K562 (cell line): ENCODE measurements at regions not wholly inside any gene's neighbourhood (a gene's known extent, or its start where the extent isn't known, plus 50 kb on each side); places are given as distances from the start of the nearest gene placed in this dataset.
A peak's percentile ranks its signal among the peaks of the same experiment; 100 is the strongest.

Experiments used
- ATAC-seq: fragments of 200-7000 bp; cut with Tn5 transposase; 3 replicates; pipeline ENCODE4 v1.9.1; 2020; ENCODE audit warnings: moderate library complexity
- BruUV-seq: library from RNA; stranded (reverse); fragments of 400-500 nt; replicated peaks from 2 replicates; lab custom pipeline; 2021; lab: Mats Ljungman, UMichigan
- CTCF ChIA-PET: fragments of 300-600 bp; formaldehyde crosslinking; extraction: SDS; loops from one replicate; lab custom pipeline; 2021; ENCODE audit warnings: low intra/inter-chr PET ratio; lab: Yijun Ruan, JAX
- POLR2A ChIA-PET: fragments of 300-600, 350-650 bp; sonication (Branson Sonifier 250); formaldehyde crosslinking; extraction: SDS; loops from one replicate; lab custom pipeline; 2021; ENCODE audit warnings: antibody characterized with exemption, inconsistent platforms; lab: Yijun Ruan, JAX
- DNase-seq, 4 experiments: peaks; one replicate each; pipeline versions ENCODE4 v3.0.0 to v3.0.0-alpha.2; 2011 to 2018; ENCODE audit warnings: low spot score in 3 of 4, mixed read lengths in 3 of 4; ENCODE audit errors: extremely low read depth in 1 of 4
- FAIRE-seq: peaks from 2 replicates; lab custom pipeline; 2011; peaks lifted over from hg19 to GRCh38; lab: Jason Lieb, UNC
- H2AFZ ChIP-seq: 2 replicates; pipeline ENCODE4 v1.6.0; 2011; ENCODE audit warnings: low read depth, low read length, control low read depth, inconsistent platforms
- H3K27ac ChIP-seq: fragments of 200-600 bp; 3 replicates; pipeline ENCODE4 v1.8.0; 2011; ENCODE audit warnings: low read depth, mild to moderate bottlenecking, control low read depth, inconsistent platforms, low read length, moderate library complexity, mixed read lengths; ENCODE audit errors: extremely low read depth
- H3K27me3 ChIP-seq, 2 experiments: fragments of 300-600 bp in 1 of 2; 2 replicates in 1 of 2; 3 replicates in 1 of 2; pipeline versions ENCODE4 v1.6.0 to v1.8.0; 2011; ENCODE audit warnings: inconsistent platforms in 2 of 2, low read length in 2 of 2, mild to moderate bottlenecking in 1 of 2, mixed read lengths in 1 of 2, moderate library complexity in 1 of 2; ENCODE audit not compliant: control insufficient read depth in 2 of 2, insufficient read depth in 2 of 2
- H3K36me3 ChIP-seq: fragments of 300-600 bp; 3 replicates; pipeline ENCODE4 v1.8.0; 2011; ENCODE audit warnings: mild to moderate bottlenecking, low read length, inconsistent platforms; ENCODE audit not compliant: control insufficient read depth, insufficient read depth
- H3K4me1 ChIP-seq, 2 experiments: fragments of 200-600 bp in 1 of 2; replicated peaks in 1 of 2; 2 replicates in 1 of 2; 3 replicates in 1 of 2; pipeline versions ENCODE4 v1.5.1 to v1.8.0; 2011; ENCODE audit warnings: inconsistent platforms in 2 of 2, low read length in 2 of 2, mild to moderate bottlenecking in 1 of 2, mixed read lengths in 1 of 2, moderate library complexity in 1 of 2; ENCODE audit not compliant: control insufficient read depth in 2 of 2, insufficient read depth in 2 of 2
- H3K4me2 ChIP-seq: 2 replicates; pipeline ENCODE4 v1.6.1; 2011; ENCODE audit warnings: low read length, control low read depth, inconsistent platforms, mixed read lengths; ENCODE audit not compliant: insufficient read depth
- H3K4me3 ChIP-seq: fragments of 200-600 bp; sonication (generic), shearing (Covaris generic); 2 replicates; pipeline ENCODE4 v1.5.1; 2016; ENCODE audit warnings: control low read depth, inconsistent platforms
- H3K79me2 ChIP-seq: fragments of 200-600 bp; 3 replicates; pipeline ENCODE4 v1.8.0; 2011; ENCODE audit warnings: low read length, inconsistent platforms; ENCODE audit not compliant: control insufficient read depth, insufficient read depth
- H3K9ac ChIP-seq, 2 experiments: 2 replicates each; pipeline versions ENCODE4 v1.6.0 to v1.6.1; 2011; ENCODE audit warnings: low read depth in 2 of 2, low read length in 2 of 2, control low read depth in 1 of 2, inconsistent platforms in 1 of 2, mild to moderate bottlenecking in 1 of 2, mixed read lengths in 1 of 2; ENCODE audit not compliant: insufficient read depth in 1 of 2
- H3K9me1 ChIP-seq: one replicate; pipeline ENCODE4 v1.6.0; 2011; ENCODE audit warnings: inconsistent platforms, mild to moderate bottlenecking, low read length, moderate library complexity; ENCODE audit not compliant: control insufficient read depth, insufficient read depth
- H3K9me3 ChIP-seq: replicated peaks from 2 replicates; pipeline ENCODE4 v1.5.1; 2011; ENCODE audit warnings: low read depth, low read length, inconsistent platforms; ENCODE audit not compliant: control insufficient read depth, insufficient read depth
- H4K20me1 ChIP-seq: replicated peaks from 2 replicates; pipeline ENCODE4 v1.6.1; 2011; ENCODE audit warnings: low read length, inconsistent platforms, mixed read lengths; ENCODE audit not compliant: control insufficient read depth, insufficient read depth
- FOXM1 ChIP-seq, 2 experiments: fragments of 450-650 bp in 1 of 2; sonication (generic) in 1 of 2; formaldehyde crosslinking in 1 of 2; IDR thresholded peaks; 2 replicates each; pipeline versions ENCODE4 v1.6.1 to v1.9.0; 2017 to 2022; ENCODE audit warnings: low read depth in 2 of 2, mild to moderate bottlenecking in 2 of 2, missing genetic modification reagents in 1 of 2, moderate library complexity in 1 of 2
- GABPA ChIP-seq: fragments of 200-800 bp; sonication (Bioruptor generic); conservative IDR thresholded peaks from 2 replicates; pipeline ENCODE4 v1.6.1; 2016; ENCODE audit warnings: low read depth, missing genetic modification characterization, missing compliant biosample characterization
- MEIS2 ChIP-seq: fragments of 450-650 bp; IDR thresholded peaks from 2 replicates; pipeline ENCODE4 v1.6.1; 2014; ENCODE audit warnings: mild to moderate bottlenecking; ENCODE audit not compliant: partially characterized antibody
- MYBL2 ChIP-seq, 2 experiments: fragments of 450-650 bp in 1 of 2; sonication (generic) in 1 of 2; formaldehyde crosslinking in 1 of 2; IDR thresholded peaks; 2 replicates each; pipeline versions ENCODE4 v1.6.1 to v1.8.1; 2017 to 2022; ENCODE audit warnings: borderline replicate concordance in 1 of 2, inconsistent platforms in 1 of 2, low read depth in 1 of 2, mild to moderate bottlenecking in 1 of 2, missing genetic modification reagents in 1 of 2, moderate library complexity in 1 of 2
- NCOA4 ChIP-seq: fragments of 450-650 bp; IDR thresholded peaks from 2 replicates; pipeline ENCODE4 v1.6.1; 2018; ENCODE audit warnings: mild to moderate bottlenecking; ENCODE audit not compliant: partially characterized antibody
- NR4A1 ChIP-seq, 2 experiments: fragments of 250-450 bp in 1 of 2; fragments of 450-650 bp in 1 of 2; sonication (Bioruptor Pico) in 1 of 2; IDR thresholded peaks; 2 replicates each; pipeline versions ENCODE4 v1.4.0 to v1.6.1; 2016 to 2020; ENCODE audit warnings: mild to moderate bottlenecking in 2 of 2, missing compliant biosample characterization in 1 of 2, missing genetic modification characterization in 1 of 2, moderate library complexity in 1 of 2
- ZNF311 ChIP-seq: fragments of 250-450 bp; sonication (Bioruptor Pico); IDR thresholded peaks from 2 replicates; pipeline ENCODE4 v1.4.0; 2020; ENCODE audit warnings: mild to moderate bottlenecking, moderate library complexity
- WGBS: fragments of 100-300 bp; shearing (Covaris generic); methylation state at CpG from one replicate; pipeline ENCODE4 v1.1.6; 2016; ENCODE audit warnings: low coverage, mixed read lengths; ENCODE audit not compliant: insufficient coverage; ENCODE audit errors: missing lambda C conversion rate; 5-methylcytosine and 5-hydroxymethylcytosine counted together
- in situ Hi-C: fragments of 300-500 bp; cut with MboI; formaldehyde crosslinking; loops from 4 replicates; pipeline ENCODE4 v1.15.0; 2018; ENCODE audit warnings: inconsistent platforms, mixed read lengths
- intact Hi-C: fragments of 100-400 bp; cut with micrococcal nuclease; formaldehyde crosslinking; loops from 2 replicates; pipeline ENCODE4 v1.14.2; 2022
- TF ChIP-seq, protein P1 (sequence below): sonication (generic); formaldehyde crosslinking; IDR thresholded peaks from 2 replicates; pipeline ENCODE4 v1.8.0; 2022; ENCODE audit warnings: mild to moderate bottlenecking, missing genetic modification reagents, borderline replicate concordance
- TF ChIP-seq, protein P2 (sequence below): fragments of 450-650 bp; IDR thresholded peaks from 2 replicates; pipeline ENCODE4 v1.6.1; 2016

DNA sequence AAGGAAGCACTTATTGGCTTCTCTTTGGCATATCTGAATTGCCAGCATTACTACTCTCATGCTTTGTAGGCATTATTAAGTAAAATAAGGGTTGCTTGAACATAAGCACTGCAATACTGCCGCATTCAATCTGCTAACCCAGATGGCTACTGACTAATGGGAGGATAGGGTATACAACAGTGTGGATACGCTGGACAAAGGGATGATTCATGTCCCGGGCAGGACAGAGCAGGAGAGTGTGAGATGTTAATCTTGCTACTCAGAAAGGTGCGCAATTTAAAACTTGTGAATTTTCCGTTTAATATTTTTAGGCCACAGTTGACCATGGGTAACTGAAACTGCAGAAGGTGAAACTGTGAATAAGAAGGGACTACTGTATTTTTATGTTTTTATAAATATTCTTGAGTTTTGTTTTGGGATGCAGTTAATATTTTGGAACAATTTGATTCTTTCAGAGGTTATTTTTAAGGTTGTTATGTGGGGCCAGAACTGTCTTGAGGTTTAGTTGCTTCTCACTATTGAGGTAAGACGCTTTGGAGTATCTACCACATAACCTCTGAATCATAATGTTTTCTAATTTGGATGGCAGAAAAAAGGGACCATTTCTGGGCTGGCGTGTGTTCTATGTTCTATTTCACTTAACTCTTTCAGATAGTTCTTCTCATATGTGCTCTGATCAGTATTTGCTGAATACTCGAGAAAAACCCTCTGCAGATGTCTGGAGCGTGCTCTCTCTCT, 75.7 kb upstream of the SYPL1 start (continued):
- TF ChIP-seq NR4A1 (CRISPR knock-in tag; IDR thresholded peaks at IDR 0.05) (no peak), NR4A1 (tag; IDR thresholded peaks at IDR 0.05) (no peak), NCOA4 (no peak), ZNF311 (CRISPR knock-in tag) (no peak)

DNA sequence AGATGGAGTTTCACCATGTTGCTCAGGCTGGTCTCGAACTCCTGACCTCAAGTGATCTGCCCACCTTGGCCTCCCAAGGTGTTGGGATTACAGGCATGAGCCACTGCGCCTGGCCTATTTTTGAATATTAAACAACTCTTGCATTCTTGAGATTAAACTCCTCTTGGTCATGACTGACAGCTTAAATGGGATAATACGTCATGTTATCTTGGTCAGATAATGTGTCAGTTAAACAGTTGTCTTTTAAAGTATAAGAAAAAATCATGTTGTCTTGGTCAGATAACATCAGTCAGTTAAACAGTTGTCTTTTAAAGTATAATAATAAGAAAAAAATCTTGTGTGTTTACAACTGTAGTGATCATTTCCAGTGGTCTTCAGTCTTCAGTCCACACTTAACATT, 73.6 kb upstream of the SYPL1 start:
- Histone ChIP-seq H2AFZ (no peak overlapping the region), H3K79me2 (no peaks in the 10 kb centered on the region), H4K20me1 (no peaks in the 10 kb centered on the region), H3K27ac (no peak overlapping the region), H3K9ac (no peak overlapping the region), H3K9me3 (no peaks in the 10 kb centered on the region), H3K4me1 (no peaks in the 10 kb centered on the region; a peak in 1 of 5 replicates), H3K9me1 (no peaks in the 10 kb centered on the region), H3K27me3 (no peaks in the 10 kb centered on the region), H3K4me2 (no peak overlapping the region), H3K36me3 (no peaks in the 10 kb centered on the region), H3K4me3 (no peak overlapping the region)
- no peak for FAIRE-seq
- POLR2A ChIA-PET: interaction anchor here (1.2 kb wide), 1 partner anchor 48 kb away, joined by 4 read pairs; no protein-coding TSS in a partner anchor
- DNase-seq: no peak
- CTCF ChIA-PET: no interaction called here
- TF ChIP-seq MYBL2 (IDR thresholded peaks at IDR 0.05; ENCODE audit: low read depth) (peak; percentile 62), MYBL2 (CRISPR knock-in tag; IDR thresholded peaks at IDR 0.05; ENCODE audit: borderline replicate concordance) (no peak), GABPA (tag) (no peak), FOXM1 (IDR thresholded peaks at IDR 0.05; ENCODE audit: low read depth) (peak; percentile 74), FOXM1 (CRISPR knock-in tag; IDR thresholded peaks at IDR 0.05; ENCODE audit: low read depth) (no peak), MEIS2 (peak; percentile 53)
- TF ChIP-seq, protein P1, sequence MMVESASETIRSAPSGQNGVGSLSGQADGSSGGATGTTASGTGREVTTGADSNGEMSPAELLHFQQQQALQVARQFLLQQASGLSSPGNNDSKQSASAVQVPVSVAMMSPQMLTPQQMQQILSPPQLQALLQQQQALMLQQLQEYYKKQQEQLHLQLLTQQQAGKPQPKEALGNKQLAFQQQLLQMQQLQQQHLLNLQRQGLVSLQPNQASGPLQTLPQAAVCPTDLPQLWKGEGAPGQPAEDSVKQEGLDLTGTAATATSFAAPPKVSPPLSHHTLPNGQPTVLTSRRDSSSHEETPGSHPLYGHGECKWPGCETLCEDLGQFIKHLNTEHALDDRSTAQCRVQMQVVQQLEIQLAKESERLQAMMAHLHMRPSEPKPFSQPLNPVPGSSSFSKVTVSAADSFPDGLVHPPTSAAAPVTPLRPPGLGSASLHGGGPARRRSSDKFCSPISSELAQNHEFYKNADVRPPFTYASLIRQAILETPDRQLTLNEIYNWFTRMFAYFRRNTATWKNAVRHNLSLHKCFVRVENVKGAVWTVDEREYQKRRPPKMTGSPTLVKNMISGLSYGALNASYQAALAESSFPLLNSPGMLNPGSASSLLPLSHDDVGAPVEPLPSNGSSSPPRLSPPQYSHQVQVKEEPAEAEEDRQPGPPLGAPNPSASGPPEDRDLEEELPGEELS: no peak
- TF ChIP-seq, protein P2, sequence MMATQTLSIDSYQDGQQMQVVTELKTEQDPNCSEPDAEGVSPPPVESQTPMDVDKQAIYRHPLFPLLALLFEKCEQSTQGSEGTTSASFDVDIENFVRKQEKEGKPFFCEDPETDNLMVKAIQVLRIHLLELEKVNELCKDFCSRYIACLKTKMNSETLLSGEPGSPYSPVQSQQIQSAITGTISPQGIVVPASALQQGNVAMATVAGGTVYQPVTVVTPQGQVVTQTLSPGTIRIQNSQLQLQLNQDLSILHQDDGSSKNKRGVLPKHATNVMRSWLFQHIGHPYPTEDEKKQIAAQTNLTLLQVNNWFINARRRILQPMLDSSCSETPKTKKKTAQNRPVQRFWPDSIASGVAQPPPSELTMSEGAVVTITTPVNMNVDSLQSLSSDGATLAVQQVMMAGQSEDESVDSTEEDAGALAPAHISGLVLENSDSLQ: peak; percentile 60; the same call in 1 of the 2 replicates
- in situ Hi-C loops (no loop called here), intact Hi-C loops (loop anchor here (5.0 kb wide), 1 partner anchor 37 kb away; no protein-coding TSS in a partner anchor)
- no peak for ATAC-seq
- WGBS: 54% methylated on average over 3 of the region's 3 CpGs
- no TSS peak for BruUV-seq
